GM13976 (cell line): ENCODE measurements at regions not wholly inside any gene's neighbourhood (a gene's known extent, or its start where the extent isn't known, plus 50 kb on each side); places are given as distances from the start of the nearest gene placed in this dataset.

ENCODE experiments used
- DNase-seq: peaks from one replicate; pipeline ENCODE4 v3.0.0; 2012; ENCODE audit warnings: low spot score
- in situ Hi-C: fragments of 300-500 bp; cut with MboI; formaldehyde crosslinking; loops from one replicate; pipeline ENCODE4 v1.12.0; 2022; ENCODE audit warnings: low sequenced_read_pairs, mixed read lengths, inconsistent platforms; ENCODE audit not compliant: unreplicated experiment
- TF ChIP-seq, protein P1 (sequence below): IDR thresholded peaks from 2 replicates; pipeline ENCODE4 v1.5.1; 2012; ENCODE audit warnings: borderline replicate concordance, mild to moderate bottlenecking; ENCODE audit not compliant: insufficient read depth; ENCODE audit errors: extremely low read depth, missing control alignments, control extremely low read depth

DNA sequence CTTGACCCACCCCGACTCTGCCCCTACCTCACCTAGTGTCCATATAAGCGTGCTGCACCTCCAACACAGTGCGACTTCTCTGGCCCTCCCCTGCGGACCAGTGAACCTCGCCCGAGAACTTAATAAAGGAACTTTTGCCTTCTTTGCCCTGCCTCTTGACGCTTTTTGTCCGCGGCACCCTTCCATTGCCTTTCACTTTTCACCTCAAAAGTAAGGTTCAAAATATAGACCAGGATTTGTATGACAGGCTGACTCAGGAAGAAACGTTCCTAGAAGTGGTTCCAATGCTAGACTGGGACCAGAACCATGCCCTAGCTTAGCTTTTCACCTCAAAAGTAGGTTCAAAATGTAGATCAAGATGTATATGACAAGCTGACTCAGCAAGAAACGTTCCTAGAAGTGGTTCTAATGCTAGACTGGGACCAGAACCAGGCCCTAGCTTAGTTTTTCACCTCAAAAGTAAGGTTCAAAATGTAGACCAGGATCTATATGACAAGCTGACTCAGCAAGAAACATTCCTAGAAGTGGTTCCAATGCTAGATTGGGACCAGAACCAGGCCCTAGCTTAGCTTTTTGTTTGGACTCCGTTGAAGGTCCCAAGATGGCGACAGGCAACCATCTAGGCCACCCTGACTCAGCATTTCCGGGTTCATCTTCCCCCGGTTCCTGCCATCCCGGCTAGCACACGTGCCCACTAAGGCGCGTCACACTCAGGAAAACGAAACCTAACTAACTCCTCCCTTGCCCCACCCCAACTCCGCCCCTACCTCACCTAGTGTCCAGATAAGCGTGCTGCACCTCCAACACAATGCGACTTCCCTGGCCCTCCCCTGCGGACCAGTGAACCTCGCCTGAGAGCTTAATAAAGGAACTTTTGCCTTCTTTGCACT lies 51.0 kb upstream of the TMEM97 start:
- in situ Hi-C loops, result loop anchor here (25.0 kb wide), 1 partner anchor 481 kb away; no protein-coding TSS in a partner anchor
- no peak for DNase-seq
- TF ChIP-seq, protein P1, sequence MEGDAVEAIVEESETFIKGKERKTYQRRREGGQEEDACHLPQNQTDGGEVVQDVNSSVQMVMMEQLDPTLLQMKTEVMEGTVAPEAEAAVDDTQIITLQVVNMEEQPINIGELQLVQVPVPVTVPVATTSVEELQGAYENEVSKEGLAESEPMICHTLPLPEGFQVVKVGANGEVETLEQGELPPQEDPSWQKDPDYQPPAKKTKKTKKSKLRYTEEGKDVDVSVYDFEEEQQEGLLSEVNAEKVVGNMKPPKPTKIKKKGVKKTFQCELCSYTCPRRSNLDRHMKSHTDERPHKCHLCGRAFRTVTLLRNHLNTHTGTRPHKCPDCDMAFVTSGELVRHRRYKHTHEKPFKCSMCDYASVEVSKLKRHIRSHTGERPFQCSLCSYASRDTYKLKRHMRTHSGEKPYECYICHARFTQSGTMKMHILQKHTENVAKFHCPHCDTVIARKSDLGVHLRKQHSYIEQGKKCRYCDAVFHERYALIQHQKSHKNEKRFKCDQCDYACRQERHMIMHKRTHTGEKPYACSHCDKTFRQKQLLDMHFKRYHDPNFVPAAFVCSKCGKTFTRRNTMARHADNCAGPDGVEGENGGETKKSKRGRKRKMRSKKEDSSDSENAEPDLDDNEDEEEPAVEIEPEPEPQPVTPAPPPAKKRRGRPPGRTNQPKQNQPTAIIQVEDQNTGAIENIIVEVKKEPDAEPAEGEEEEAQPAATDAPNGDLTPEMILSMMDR, result no peak

DNA sequence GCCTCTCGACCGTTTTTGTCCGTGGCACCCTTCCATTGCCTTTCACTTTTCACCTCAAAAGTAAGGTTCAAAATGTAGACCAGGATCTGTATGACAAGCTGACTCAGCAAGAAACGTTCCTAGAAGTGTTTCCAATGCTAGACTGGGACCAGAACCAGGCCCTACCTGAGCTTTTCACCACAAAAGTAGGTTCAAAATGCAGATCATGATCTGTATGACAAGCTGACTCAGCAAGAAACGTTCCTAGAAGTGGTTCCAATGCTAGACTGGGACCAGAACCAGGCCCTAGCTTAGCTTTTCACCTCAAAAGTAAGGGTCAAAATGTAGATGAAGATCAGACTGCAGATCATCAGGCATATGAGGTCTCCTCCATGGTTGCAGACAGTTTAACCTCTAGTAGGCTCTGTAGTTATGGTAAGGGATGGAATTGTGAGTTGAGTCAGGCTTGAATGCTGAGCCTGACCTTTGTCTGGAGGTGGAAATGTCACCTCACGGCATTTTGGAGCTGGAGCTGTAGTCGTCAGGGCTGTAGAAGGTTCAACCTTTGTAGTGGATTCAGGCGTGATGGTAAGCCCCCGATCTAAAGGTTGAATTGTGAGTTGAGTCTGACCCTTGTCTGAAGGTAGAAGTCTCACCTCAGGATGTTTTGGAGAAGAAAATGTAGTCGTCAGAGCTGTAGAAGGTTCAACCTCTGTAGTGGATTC lies 50.2 kb upstream of the TMEM97 start:
- DNase-seq, result no peak
- in situ Hi-C loops, result loop anchor here (25.0 kb wide), 1 partner anchor 481 kb away; no protein-coding TSS in a partner anchor
- TF ChIP-seq, protein P1, result no peak
